MV-4-11 (cell line): ENCODE measurements at regions not wholly inside any gene's neighbourhood (a gene's known extent, or its start where the extent isn't known, plus 50 kb on each side); places are given as distances from the start of the nearest gene placed in this dataset.

Experiments used
- DNase-seq: peaks from one replicate; lab custom pipeline; 2025; lab: John Stamatoyannopoulos, UW

GRCh38 chr3:189049458-189050236 is 122.1 kb upstream of the TPRG1 start:
- peak; percentile 6 for DNase-seq

DNA sequence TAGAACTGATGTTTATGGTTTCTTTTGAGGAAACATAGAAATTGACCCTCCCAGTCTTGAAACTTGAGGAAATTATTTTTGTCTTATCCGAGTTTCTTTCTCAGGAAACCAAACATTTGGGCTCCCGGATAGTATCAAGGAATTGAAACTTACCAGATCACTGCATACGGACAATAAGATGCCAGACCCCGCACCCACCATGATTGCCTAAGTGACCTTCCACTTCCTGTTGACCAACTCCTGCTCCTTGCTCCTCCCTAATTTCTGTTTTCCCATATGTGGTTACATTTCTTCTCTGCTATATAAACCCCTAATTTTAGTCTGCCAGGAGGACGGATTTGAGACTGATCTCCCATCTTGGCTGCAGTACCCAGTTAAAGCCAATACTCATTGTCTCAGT is 118.4 kb upstream of the TPRG1 start:
- DNase-seq = peak; percentile 90

- no peak for DNase-seq
Observed at GRCh38 chr3:189056646-189057335, 115.0 kb upstream of the TPRG1 start.

DNA sequence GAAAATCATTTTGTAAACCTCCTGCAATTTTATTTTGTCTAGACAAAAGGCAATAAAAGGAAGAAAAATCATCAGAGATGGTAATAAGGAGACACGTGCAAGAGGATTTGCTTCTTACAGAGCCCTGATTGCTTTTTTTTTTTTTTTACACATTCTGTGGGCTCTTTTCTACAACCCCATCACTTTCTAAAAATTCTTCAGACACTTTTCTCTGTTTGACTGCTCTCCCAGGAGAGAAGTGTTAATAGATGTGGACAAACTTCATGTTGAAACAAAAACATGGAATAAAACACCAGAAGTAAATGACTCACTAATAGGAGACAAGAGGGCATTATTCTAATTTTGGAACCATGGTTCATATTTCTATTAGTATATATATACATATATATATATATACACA is 114.4 kb upstream of the TPRG1 start:
- DNase-seq = no peak

GRCh38 chr3:189058071-189058470 is 113.7 kb upstream of the TPRG1 start:
- DNase-seq = no peak

GRCh38 chr3:189070965-189071364 is 100.8 kb upstream of the TPRG1 start:
- no peak for DNase-seq

GRCh38 chr3:189071446-189071845 is 100.3 kb upstream of the TPRG1 start:
- DNase-seq = no peak

DNA sequence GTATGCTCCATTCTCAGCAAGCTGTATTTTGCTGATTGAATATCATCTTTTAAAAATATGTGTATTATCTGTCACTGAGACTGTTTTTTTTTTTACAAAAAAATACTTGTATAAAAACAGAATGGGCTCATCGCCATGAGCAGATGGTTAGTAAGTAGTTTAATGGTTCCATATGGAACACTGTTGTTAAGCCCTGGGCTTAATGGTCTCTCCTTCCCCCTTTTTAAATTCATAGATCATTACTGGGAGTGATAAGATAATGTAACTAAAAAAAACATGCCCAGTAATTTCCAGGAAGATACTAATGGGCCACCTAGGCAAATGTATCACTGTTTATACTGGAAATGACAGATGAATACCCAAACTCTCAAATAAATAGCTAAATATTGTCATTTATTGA is 95.3 kb upstream of the TPRG1 start:
- no peak for DNase-seq

DNA sequence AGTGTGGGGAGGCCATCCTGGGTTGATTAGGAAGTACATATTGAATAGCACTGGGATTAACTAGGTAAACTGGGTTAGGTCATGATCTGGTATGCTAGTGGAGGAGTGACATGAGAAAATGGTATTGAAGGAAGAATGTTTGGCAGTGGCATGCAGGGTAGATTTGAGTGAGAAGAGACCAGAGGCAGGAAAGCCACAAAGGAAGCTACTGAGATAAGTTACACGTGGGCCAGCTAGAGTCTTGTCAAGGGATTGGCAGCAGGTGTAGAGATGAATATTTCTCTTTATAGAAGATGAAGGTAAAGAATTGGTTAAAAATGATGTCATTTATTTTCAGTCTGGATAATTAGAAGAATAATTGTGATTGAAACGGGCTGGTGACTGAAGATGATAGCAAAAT is 91.0 kb upstream of the TPRG1 start:
- no peak for DNase-seq

GRCh38 chr3:189082666-189083427 is 88.9 kb upstream of the TPRG1 start:
- DNase-seq = no peak

- DNase-seq = peak; percentile 61
Observed at GRCh38 chr3:189084620-189085019, 87.2 kb upstream of the TPRG1 start.

DNA sequence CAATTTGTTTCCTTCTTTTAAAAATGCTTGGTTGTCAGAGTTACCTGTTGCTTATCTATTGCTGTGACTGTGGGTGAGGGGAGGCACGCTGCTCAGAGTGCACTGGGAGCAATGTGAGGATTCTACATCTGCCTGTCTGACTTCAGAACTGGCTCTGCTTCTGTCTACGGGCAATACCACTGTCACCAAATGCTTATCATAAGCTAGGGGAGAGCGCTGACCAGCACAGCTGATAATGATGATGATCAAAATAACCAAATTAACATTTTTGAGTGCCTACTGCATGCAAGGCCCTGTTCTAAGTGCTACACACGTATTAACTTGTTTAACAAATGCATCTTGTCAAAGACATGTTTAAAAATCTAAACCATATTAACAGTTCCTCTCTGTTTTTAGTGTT is 79.2 kb upstream of the TPRG1 start:
- no peak for DNase-seq

DNA sequence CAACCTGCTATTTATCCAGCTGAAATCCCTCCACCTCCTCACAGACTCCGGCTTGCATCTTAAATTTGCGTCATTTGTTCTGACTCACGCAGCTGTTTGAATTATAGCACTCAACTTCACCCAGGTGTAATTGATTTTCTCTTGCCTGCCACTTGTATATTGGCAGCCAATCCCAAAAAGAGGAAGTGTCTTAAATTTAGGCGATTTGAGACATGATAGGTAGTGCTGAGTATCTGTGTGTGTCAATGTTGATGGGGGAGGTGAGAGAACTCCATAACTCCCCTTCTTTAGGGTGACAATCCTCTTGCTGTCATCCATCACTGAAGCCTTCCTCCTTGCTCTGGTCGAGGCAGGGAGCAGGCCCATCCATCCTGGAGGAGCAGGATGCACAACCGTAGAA is 77.2 kb upstream of the TPRG1 start:
- no peak for DNase-seq

- DNase-seq = no peak
Observed at GRCh38 chr3:189096092-189096491, 75.7 kb upstream of the TPRG1 start.

DNA sequence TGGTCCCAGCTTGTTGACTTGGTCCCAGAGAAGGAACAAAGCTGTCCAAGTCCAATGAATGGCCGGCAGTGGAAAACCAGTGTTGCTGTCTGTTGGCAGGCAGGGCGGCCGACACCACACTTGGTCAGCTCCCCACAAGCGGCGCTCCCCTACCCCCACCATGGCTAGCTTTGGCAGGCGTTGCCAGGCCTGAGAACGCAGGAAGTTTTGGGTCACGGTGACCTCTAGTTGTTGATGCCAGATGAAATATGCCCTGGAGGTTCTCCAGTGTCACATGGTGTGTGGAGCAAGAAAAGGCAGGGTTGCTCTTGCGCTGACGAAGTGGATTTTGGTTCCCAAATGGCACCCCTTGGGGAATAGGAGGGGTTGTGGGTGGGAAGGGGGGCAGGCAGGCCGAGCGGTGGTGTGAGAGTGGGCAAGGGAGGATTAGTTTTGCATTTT is 72.7 kb upstream of the TPRG1 start:
- no peak for DNase-seq

GRCh38 chr3:189099505-189100290 is 72.1 kb upstream of the TPRG1 start:
- DNase-seq = no peak

DNA sequence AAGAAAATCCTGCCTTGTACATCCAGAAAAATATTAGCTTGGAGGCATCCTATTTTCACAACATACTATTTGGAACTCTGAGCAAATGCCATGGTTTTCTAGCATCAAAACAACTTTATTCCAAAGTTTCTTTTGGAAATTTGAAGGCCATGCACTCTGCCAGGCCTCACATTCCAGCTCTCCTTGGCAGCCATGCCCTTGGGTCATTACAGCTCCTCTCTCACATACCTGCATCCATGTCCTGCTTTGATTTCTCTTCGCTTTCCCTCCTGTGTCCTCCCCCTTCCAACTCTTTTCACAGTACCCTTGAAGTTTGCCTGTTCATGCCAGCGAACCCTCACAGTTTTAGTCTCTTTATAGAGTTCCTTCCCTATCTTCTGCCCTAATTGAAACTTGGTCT is 70.9 kb upstream of the TPRG1 start:
- no peak for DNase-seq

- no peak for DNase-seq
Observed at GRCh38 chr3:189101594-189101993, 70.2 kb upstream of the TPRG1 start.

DNA sequence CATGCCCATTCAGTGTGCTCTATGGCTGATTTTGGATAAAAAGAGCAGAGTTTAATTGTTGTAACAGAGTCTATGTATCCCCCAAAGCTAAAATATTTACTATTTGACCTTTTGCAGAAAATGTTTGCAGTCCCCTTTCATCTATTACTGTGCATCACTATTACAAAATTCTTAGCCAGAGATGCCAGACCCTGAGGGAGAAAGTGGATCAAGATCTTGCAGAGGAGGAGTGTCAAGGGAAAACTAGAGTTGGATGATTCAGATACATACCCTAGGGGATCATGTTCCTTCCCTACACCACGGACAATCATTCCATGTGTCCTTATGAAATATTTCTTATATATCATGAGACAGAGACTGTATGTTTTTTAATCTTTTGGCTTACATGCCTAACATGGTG is 68.6 kb upstream of the TPRG1 start:
- no peak for DNase-seq

DNA sequence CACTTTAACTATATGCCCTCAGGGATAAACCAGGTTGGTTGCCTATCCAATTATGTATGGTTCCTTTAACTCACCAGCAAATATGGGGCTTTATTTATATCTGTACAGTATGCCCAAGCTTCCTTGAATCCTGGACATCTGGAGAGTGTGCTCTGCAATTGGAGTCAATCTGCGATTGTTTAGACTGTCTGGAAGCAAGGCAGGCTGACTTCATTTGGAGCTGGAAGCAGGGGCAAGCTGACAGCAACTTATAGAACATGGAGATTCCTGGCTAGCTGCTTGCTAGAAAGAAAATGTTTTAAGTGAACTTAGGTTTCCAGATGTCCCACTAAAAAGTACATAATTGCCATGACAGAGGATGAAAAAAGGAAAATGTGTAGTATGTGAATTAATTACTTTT is 63.7 kb upstream of the TPRG1 start:
- no peak for DNase-seq

GRCh38 chr3:189108735-189109134 is 63.0 kb upstream of the TPRG1 start:
- DNase-seq = no peak

DNA sequence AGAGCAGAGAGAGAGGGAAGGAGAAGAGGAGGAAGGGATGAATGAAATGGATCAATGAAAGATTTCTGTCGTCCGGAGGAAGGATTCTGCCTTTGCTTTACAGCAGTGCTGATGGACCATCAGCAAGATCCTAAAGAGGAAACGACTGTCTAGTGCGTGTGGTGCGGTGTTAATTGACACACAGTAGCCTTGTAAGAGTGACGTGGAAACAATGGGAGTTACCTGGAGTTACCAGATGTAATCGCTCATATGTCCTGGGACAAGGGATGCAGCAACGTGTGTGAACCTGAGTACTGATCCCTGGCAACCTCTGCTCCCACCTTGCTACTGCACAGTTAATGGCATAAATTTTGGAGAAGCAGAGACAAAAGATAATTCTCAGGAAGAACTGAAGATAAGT is 62.6 kb upstream of the TPRG1 start:
- DNase-seq = no peak
